Stimulated activated CD8-positive, alpha-beta memory T cell treated with anti-CD3 and anti-CD28 coated beads, Interleukin-12 subunit alpha, Interleukin-12 subunit beta, amount 100 ng/mL, for 24 hours (primary cell): ENCODE measurements at regions not wholly inside any gene's neighbourhood (a gene's known extent, or its start where the extent isn't known, plus 50 kb on each side); places are given as distances from the start of the nearest gene placed in this dataset.
A peak's percentile ranks its signal among the peaks of the same experiment; 100 is the strongest.

ENCODE experiments used
- DNase-seq: peaks from one replicate; pipeline ENCODE4 v3.0.0-alpha.2; 2020; ENCODE audit errors: extremely low read depth

GRCh38 chr4:15231265-15232091, 196.4 kb upstream of the C1QTNF7 start:
- peak; percentile 32 for DNase-seq

GRCh38 chr4:15232366-15233263, 195.2 kb upstream of the C1QTNF7 start:
- DNase-seq: no peak

GRCh38 chr4:15233264-15233597, 194.6 kb upstream of the C1QTNF7 start:
- no peak for DNase-seq

- DNase-seq: no peak
Observed at GRCh38 chr4:15233626-15234025, 194.2 kb upstream of the C1QTNF7 start.

GRCh38 chr4:15234116-15234855, 193.5 kb upstream of the C1QTNF7 start:
- DNase-seq: no peak

- DNase-seq: no peak
Observed at GRCh38 chr4:15234856-15235126, 193.0 kb upstream of the C1QTNF7 start.

- no peak for DNase-seq
Observed at GRCh38 chr4:15235135-15235534, 192.7 kb upstream of the C1QTNF7 start.

- DNase-seq: no peak
Observed at GRCh38 chr4:15237648-15238230, 190.1 kb upstream of the C1QTNF7 start.

- no peak for DNase-seq
Observed at GRCh38 chr4:15238720-15239119, 189.1 kb upstream of the C1QTNF7 start.

- no peak for DNase-seq
Observed at GRCh38 chr4:15239866-15240265, 188.0 kb upstream of the C1QTNF7 start.

GRCh38 chr4:15240764-15241163, 187.1 kb upstream of the C1QTNF7 start:
- no peak for DNase-seq

GRCh38 chr4:15242021-15242420, 185.8 kb upstream of the C1QTNF7 start:
- DNase-seq: no peak

GRCh38 chr4:15244354-15244753, 183.5 kb upstream of the C1QTNF7 start:
- no peak for DNase-seq

- no peak for DNase-seq
Observed at GRCh38 chr4:15245006-15245530, 182.8 kb upstream of the C1QTNF7 start.

- no peak for DNase-seq
Observed at GRCh38 chr4:15250021-15250441, 177.8 kb upstream of the C1QTNF7 start.

- no peak for DNase-seq
Observed at GRCh38 chr4:15253349-15253748, 174.5 kb upstream of the C1QTNF7 start.

GRCh38 chr4:15254236-15254880, 173.5 kb upstream of the C1QTNF7 start:
- no peak for DNase-seq

- DNase-seq: no peak
Observed at GRCh38 chr4:15255537-15255936, 172.3 kb upstream of the C1QTNF7 start.

- no peak for DNase-seq
Observed at GRCh38 chr4:15260758-15261157, 167.1 kb upstream of the C1QTNF7 start.

- DNase-seq: no peak
Observed at GRCh38 chr4:15262396-15262795, 165.4 kb upstream of the C1QTNF7 start.

GRCh38 chr4:15270201-15270600, 157.6 kb upstream of the C1QTNF7 start:
- no peak for DNase-seq
